GM18505 (cell line): ENCODE measurements at regions not wholly inside any gene's neighbourhood (a gene's known extent, or its start where the extent isn't known, plus 50 kb on each side); places are given as distances from the start of the nearest gene placed in this dataset.

Experiments used
- ATAC-seq: cut with Tn5 transposase; IDR thresholded peaks from one replicate; pipeline ENCODE4 v1.9.1; 2021; ENCODE audit not compliant: unreplicated experiment
- POLR2A ChIP-seq: IDR thresholded peaks from 4 replicates; pipeline ENCODE4 v1.6.1; 2011; ENCODE audit warnings: borderline replicate concordance; ENCODE audit not compliant: insufficient read depth, insufficient read length; ENCODE audit errors: extremely low read depth

GRCh38 chr2:105600949-105601794, 143.5 kb upstream of the NCK2 start:
- no peak for ATAC-seq
- TF ChIP-seq POLR2A = no peak

- no peak for TF ChIP-seq POLR2A
- ATAC-seq = no peak
Measured at GRCh38 chr2:105600602-105600948, 144.1 kb upstream of the NCK2 start.

- ATAC-seq = no peak
- no peak for TF ChIP-seq POLR2A
Measured at GRCh38 chr2:105600037-105600442, 144.7 kb upstream of the NCK2 start.

GRCh38 chr2:105598829-105599698, 145.6 kb upstream of the NCK2 start:
- ATAC-seq = no peak
- no peak for TF ChIP-seq POLR2A

GRCh38 chr2:105597806-105598803, 146.6 kb upstream of the NCK2 start:
- TF ChIP-seq POLR2A = no peak
- ATAC-seq = no peak

- no peak for TF ChIP-seq POLR2A
- no peak for ATAC-seq
Measured at GRCh38 chr2:105597011-105597805, 147.5 kb upstream of the NCK2 start.

GRCh38 chr2:105596411-105596921, 148.2 kb upstream of the NCK2 start:
- no peak for ATAC-seq
- TF ChIP-seq POLR2A = no peak

- TF ChIP-seq POLR2A = no peak
- ATAC-seq = no peak
Measured at GRCh38 chr2:105595536-105595935, 149.2 kb upstream of the NCK2 start.

GRCh38 chr2:105593221-105593967, 151.3 kb upstream of the NCK2 start:
- ATAC-seq = no peak
- TF ChIP-seq POLR2A = no peak

- no peak for ATAC-seq
- TF ChIP-seq POLR2A = no peak
Measured at GRCh38 chr2:105592288-105592687, 152.4 kb upstream of the NCK2 start.
